Transverse colon (tissue), 3 donors: ENCODE measurements at regions not wholly inside any gene's neighbourhood (a gene's known extent, or its start where the extent isn't known, plus 50 kb on each side); places are given as distances from the start of the nearest gene placed in this dataset.

ENCODE experiments used
- EP300 ChIP-seq: sonication (generic); formaldehyde crosslinking; IDR thresholded peaks from one replicate; pipeline ENCODE4 v1.6.1; 2017; ENCODE audit warnings: antibody characterized with exemption, low read depth
- POLR2A ChIP-seq: fragments of 450-650 bp; IDR thresholded peaks from one replicate; pipeline ENCODE4 v1.6.1; 2016; ENCODE audit warnings: antibody characterized with exemption, mild to moderate bottlenecking, moderate library complexity
- TF ChIP-seq, protein P1 (sequence below), 5 experiments: fragments of 200-600 bp in 3 of 5; fragments of 450-650 bp in 2 of 5; sonication (generic) in 3 of 5; IDR thresholded peaks; 1 replicate in 2 of 5; 2 replicates in 3 of 5; pipeline ENCODE4 v1.5.1; 2016 to 2017; ENCODE audit warnings: antibody characterized with exemption in 5 of 5, inconsistent platforms in 3 of 5, mild to moderate bottlenecking in 2 of 5, moderate library complexity in 1 of 5

DNA sequence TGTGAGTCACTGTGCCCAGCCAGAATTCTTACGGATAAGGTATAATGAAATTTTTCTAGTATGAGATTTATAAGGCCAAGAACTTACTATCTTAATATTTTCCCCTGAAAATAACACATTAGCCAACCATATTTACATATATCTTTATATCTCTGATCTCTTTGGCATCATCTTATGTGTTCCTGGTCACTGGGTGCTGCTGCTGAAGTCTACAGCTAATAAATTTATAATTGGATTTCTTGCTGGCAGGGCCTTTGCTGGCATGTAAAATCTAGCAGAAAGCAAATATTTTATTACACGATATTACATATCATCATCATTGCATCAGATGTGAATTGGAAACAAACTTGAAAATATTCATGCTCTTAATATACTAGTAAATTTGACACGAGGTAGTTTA lies 590.7 kb downstream of the ANXA1 start:
- TF ChIP-seq, protein P1, sequence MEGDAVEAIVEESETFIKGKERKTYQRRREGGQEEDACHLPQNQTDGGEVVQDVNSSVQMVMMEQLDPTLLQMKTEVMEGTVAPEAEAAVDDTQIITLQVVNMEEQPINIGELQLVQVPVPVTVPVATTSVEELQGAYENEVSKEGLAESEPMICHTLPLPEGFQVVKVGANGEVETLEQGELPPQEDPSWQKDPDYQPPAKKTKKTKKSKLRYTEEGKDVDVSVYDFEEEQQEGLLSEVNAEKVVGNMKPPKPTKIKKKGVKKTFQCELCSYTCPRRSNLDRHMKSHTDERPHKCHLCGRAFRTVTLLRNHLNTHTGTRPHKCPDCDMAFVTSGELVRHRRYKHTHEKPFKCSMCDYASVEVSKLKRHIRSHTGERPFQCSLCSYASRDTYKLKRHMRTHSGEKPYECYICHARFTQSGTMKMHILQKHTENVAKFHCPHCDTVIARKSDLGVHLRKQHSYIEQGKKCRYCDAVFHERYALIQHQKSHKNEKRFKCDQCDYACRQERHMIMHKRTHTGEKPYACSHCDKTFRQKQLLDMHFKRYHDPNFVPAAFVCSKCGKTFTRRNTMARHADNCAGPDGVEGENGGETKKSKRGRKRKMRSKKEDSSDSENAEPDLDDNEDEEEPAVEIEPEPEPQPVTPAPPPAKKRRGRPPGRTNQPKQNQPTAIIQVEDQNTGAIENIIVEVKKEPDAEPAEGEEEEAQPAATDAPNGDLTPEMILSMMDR (IDR thresholded peaks at IDR 0.05): no peak
- TF ChIP-seq EP300: no peak
- TF ChIP-seq POLR2A: no peak
